ENCODE measurements at regions not wholly inside any gene's neighbourhood (a gene's known extent, or its start where the extent isn't known, plus 50 kb on each side); places are given as distances from the start of the nearest gene placed in this dataset.

GRCh38 chr3:127133971-127134370 is 59.0 kb upstream of the PRR23E start:
- WGBS (ENCODE audit: extremely low coverage, insufficient coverage, insufficient read length): no CpG with 5 or more reads among the region's 5 CpGs
- Histone ChIP-seq H3K4me3 (ENCODE audit: low read depth, low read length) (no peak overlapping the region), H3K14ac (ENCODE audit: low read length) (no peak overlapping the region), H3K18ac (ENCODE audit: low read length) (no peak overlapping the region), H2BK12ac (ENCODE audit: low read length) (no peak overlapping the region), H4K91ac (ENCODE audit: low read depth, low read length) (no peak overlapping the region), H2BK120ac (ENCODE audit: insufficient read depth, low read length, poor library complexity) (no peak overlapping the region), H3K79me2 (ENCODE audit: control insufficient read depth, insufficient read depth, low read length, poor library complexity) (no peaks in the 10 kb centered on the region), H2AK5ac (ENCODE audit: low read length) (no peak overlapping the region), H4K8ac (ENCODE audit: low read depth, low read length) (no peak overlapping the region), H3K4me2 (ENCODE audit: low read length) (no peak overlapping the region), H3K4me1 (ENCODE audit: control insufficient read depth in 1 of 2, insufficient read depth in 2 of 2, low read length in 2 of 2) (no peaks in the 10 kb centered on the region), H3K4ac (ENCODE audit: low read depth, low read length) (no peak overlapping the region), H3K23ac (ENCODE audit: low read length) (no peak overlapping the region), H3K9ac (ENCODE audit: low read length) (no peak overlapping the region), H4K12ac (ENCODE audit: low read depth, low read length) (no peak overlapping the region), H2AFZ (ENCODE audit: insufficient read depth, low read length, poor library complexity) (no peak overlapping the region), H3K36me3 (ENCODE audit: control insufficient read depth in 1 of 2, insufficient read depth in 2 of 2, low read length in 2 of 2) (no peaks in the 10 kb centered on the region), H3K27me3 (ENCODE audit: insufficient read depth, low read length) (peaks cover 18% of the 10 kb centered on the region), H3K9me3 (ENCODE audit: insufficient read depth, low read depth, low read length) (no peaks in the 10 kb centered on the region), H3K27ac (ENCODE audit: low read depth, low read length) (no peak overlapping the region), H2BK5ac (ENCODE audit: low read depth, low read length, poor library complexity) (no peak overlapping the region), H3K79me1 (ENCODE audit: low read length) (no peaks in the 10 kb centered on the region)
- no peak for DNase-seq

- WGBS (ENCODE audit: extremely low coverage, insufficient coverage, insufficient read length): no CpG with 5 or more reads among the region's 7 CpGs
- Histone ChIP-seq H2BK5ac (ENCODE audit: low read depth, low read length, poor library complexity) (no peak overlapping the region), H3K79me1 (ENCODE audit: low read length) (no peaks in the 10 kb centered on the region), H3K36me3 (ENCODE audit: control insufficient read depth in 1 of 2, insufficient read depth in 2 of 2, low read length in 2 of 2) (no peaks in the 10 kb centered on the region), H2BK12ac (ENCODE audit: low read length) (no peak overlapping the region), H4K12ac (ENCODE audit: low read depth, low read length) (no peak overlapping the region), H3K27ac (ENCODE audit: low read depth, low read length) (no peak overlapping the region), H2AK5ac (ENCODE audit: low read length) (no peak overlapping the region), H2AFZ (ENCODE audit: insufficient read depth, low read length, poor library complexity) (no peak overlapping the region), H3K4ac (ENCODE audit: low read depth, low read length) (no peak overlapping the region), H3K23ac (ENCODE audit: low read length) (no peak overlapping the region), H3K18ac (ENCODE audit: low read length) (no peak overlapping the region), H3K9ac (ENCODE audit: low read length) (no peak overlapping the region), H3K9me3 (ENCODE audit: insufficient read depth, low read depth, low read length) (no peaks in the 10 kb centered on the region), H3K4me3 (ENCODE audit: low read depth, low read length) (no peak overlapping the region), H3K79me2 (ENCODE audit: control insufficient read depth, insufficient read depth, low read length, poor library complexity) (no peaks in the 10 kb centered on the region), H2BK120ac (ENCODE audit: insufficient read depth, low read length, poor library complexity) (no peak overlapping the region), H3K4me2 (ENCODE audit: low read length) (no peak overlapping the region), H3K27me3 (ENCODE audit: insufficient read depth, low read length) (peaks cover 18% of the 10 kb centered on the region), H3K4me1 (ENCODE audit: control insufficient read depth in 1 of 2, insufficient read depth in 2 of 2, low read length in 2 of 2) (no peaks in the 10 kb centered on the region), H4K91ac (ENCODE audit: low read depth, low read length) (no peak overlapping the region), H3K14ac (ENCODE audit: low read length) (no peak overlapping the region), H4K8ac (ENCODE audit: low read depth, low read length) (no peak overlapping the region)
- no peak for DNase-seq
Measured at GRCh38 chr3:127134466-127134865, 58.5 kb upstream of the PRR23E start.

GRCh38 chr3:127134887-127135240 is 58.1 kb upstream of the PRR23E start:
- Histone ChIP-seq H3K18ac (ENCODE audit: low read length) (no peak overlapping the region), H3K23ac (ENCODE audit: low read length) (peak overlapping the region; percentile 15), H2BK5ac (ENCODE audit: low read depth, low read length, poor library complexity) (no peak overlapping the region), H3K9me3 (ENCODE audit: insufficient read depth, low read depth, low read length) (no peaks in the 10 kb centered on the region), H3K27ac (ENCODE audit: low read depth, low read length) (no peak overlapping the region), H2BK120ac (ENCODE audit: insufficient read depth, low read length, poor library complexity) (no peak overlapping the region), H2AFZ (ENCODE audit: insufficient read depth, low read length, poor library complexity) (no peak overlapping the region), H3K4me3 (ENCODE audit: low read depth, low read length) (no peak overlapping the region), H3K4me2 (ENCODE audit: low read length) (no peak overlapping the region), H3K4ac (ENCODE audit: low read depth, low read length) (no peak overlapping the region), H2AK5ac (ENCODE audit: low read length) (no peak overlapping the region), H3K79me2 (ENCODE audit: control insufficient read depth, insufficient read depth, low read length, poor library complexity) (no peaks in the 10 kb centered on the region), H2BK12ac (ENCODE audit: low read length) (no peak overlapping the region), H3K36me3 (ENCODE audit: control insufficient read depth in 1 of 2, insufficient read depth in 2 of 2, low read length in 2 of 2) (no peaks in the 10 kb centered on the region), H3K14ac (ENCODE audit: low read length) (no peak overlapping the region), H4K8ac (ENCODE audit: low read depth, low read length) (no peak overlapping the region), H3K27me3 (ENCODE audit: insufficient read depth, low read length) (peaks cover 18% of the 10 kb centered on the region), H3K4me1 (ENCODE audit: control insufficient read depth in 1 of 2, insufficient read depth in 2 of 2, low read length in 2 of 2) (no peaks in the 10 kb centered on the region), H3K79me1 (ENCODE audit: low read length) (no peaks in the 10 kb centered on the region), H3K9ac (ENCODE audit: low read length) (no peak overlapping the region), H4K91ac (ENCODE audit: low read depth, low read length) (no peak overlapping the region), H4K12ac (ENCODE audit: low read depth, low read length) (no peak overlapping the region)
- no peak for DNase-seq
- no CpG with 5 or more reads among the region's 5 CpGs for WGBS (ENCODE audit: extremely low coverage, insufficient coverage, insufficient read length)

GRCh38 chr3:127135241-127136023 is 57.5 kb upstream of the PRR23E start:
- no peak overlapping the region for H4K91ac ChIP-seq (ENCODE audit: low read depth, low read length)
- H3K4me3 ChIP-seq (ENCODE audit: low read depth, low read length): no peak overlapping the region
- no peaks in the 10 kb centered on the region for H3K79me2 ChIP-seq (ENCODE audit: control insufficient read depth, insufficient read depth, low read length, poor library complexity)
- H3K23ac ChIP-seq (ENCODE audit: low read length): no peak overlapping the region
- H2BK5ac ChIP-seq (ENCODE audit: low read depth, low read length, poor library complexity): no peak overlapping the region
- DNase-seq: no peak
- no peaks in the 10 kb centered on the region for H3K9me3 ChIP-seq (ENCODE audit: insufficient read depth, low read depth, low read length)
- no peaks in the 10 kb centered on the region for H3K36me3 ChIP-seq (ENCODE audit: control insufficient read depth in 1 of 2, insufficient read depth in 2 of 2, low read length in 2 of 2)
- H3K9ac ChIP-seq (ENCODE audit: low read length): no peak overlapping the region
- no peak overlapping the region for H4K8ac ChIP-seq (ENCODE audit: low read depth, low read length)
- H2BK12ac ChIP-seq (ENCODE audit: low read length): no peak overlapping the region
- H3K4ac ChIP-seq (ENCODE audit: low read depth, low read length): no peak overlapping the region
- H2BK120ac ChIP-seq (ENCODE audit: insufficient read depth, low read length, poor library complexity): no peak overlapping the region
- H3K27ac ChIP-seq (ENCODE audit: low read depth, low read length): no peak overlapping the region
- H2AFZ ChIP-seq (ENCODE audit: insufficient read depth, low read length, poor library complexity): no peak overlapping the region
- H4K12ac ChIP-seq (ENCODE audit: low read depth, low read length): no peak overlapping the region
- H3K18ac ChIP-seq (ENCODE audit: low read length): no peak overlapping the region
- no peak overlapping the region for H3K14ac ChIP-seq (ENCODE audit: low read length)
- no peak overlapping the region for H2AK5ac ChIP-seq (ENCODE audit: low read length)
- H3K79me1 ChIP-seq (ENCODE audit: low read length): no peaks in the 10 kb centered on the region
- peaks cover 18% of the 10 kb centered on the region for H3K27me3 ChIP-seq (ENCODE audit: insufficient read depth, low read length)
- no peaks in the 10 kb centered on the region for H3K4me1 ChIP-seq (ENCODE audit: control insufficient read depth in 1 of 2, insufficient read depth in 2 of 2, low read length in 2 of 2)
- no CpG with 5 or more reads among the region's 58 CpGs for WGBS (ENCODE audit: extremely low coverage, insufficient coverage, insufficient read length)
- peak overlapping the region; percentile 24 for H3K4me2 ChIP-seq (ENCODE audit: low read length)
